ENCODE measurements at regions not wholly inside any gene's neighbourhood (a gene's known extent, or its start where the extent isn't known, plus 50 kb on each side); places are given as distances from the start of the nearest gene placed in this dataset.

DNA sequence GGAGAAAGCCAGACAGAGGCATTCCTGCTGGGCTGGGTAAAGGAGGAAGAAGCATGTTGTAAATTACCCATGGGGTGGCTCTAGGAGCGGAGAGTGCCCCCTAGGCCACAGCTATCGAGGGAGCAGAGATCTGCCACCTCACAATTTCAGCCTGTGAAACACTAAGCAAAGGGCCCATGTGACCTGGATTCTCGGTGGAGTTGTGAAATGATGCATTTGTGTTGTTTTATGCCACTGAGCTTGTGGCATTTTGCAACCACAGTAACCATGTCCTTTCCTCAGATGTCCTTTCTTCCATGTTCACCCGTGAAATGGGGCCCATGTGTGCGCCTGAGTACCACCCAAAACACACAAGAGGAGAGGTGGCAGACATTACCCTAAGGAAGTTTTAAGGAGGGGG lies 159.3 kb downstream of the SYK start:
- CTCF ChIA-PET, result no interaction called here
- DNase-seq (ENCODE audit: extremely low spot score), result no peak
- POLR2A ChIA-PET, result no interaction called here
- TF ChIP-seq, protein P1, sequence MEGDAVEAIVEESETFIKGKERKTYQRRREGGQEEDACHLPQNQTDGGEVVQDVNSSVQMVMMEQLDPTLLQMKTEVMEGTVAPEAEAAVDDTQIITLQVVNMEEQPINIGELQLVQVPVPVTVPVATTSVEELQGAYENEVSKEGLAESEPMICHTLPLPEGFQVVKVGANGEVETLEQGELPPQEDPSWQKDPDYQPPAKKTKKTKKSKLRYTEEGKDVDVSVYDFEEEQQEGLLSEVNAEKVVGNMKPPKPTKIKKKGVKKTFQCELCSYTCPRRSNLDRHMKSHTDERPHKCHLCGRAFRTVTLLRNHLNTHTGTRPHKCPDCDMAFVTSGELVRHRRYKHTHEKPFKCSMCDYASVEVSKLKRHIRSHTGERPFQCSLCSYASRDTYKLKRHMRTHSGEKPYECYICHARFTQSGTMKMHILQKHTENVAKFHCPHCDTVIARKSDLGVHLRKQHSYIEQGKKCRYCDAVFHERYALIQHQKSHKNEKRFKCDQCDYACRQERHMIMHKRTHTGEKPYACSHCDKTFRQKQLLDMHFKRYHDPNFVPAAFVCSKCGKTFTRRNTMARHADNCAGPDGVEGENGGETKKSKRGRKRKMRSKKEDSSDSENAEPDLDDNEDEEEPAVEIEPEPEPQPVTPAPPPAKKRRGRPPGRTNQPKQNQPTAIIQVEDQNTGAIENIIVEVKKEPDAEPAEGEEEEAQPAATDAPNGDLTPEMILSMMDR (IDR thresholded peaks at IDR 0.05; ENCODE audit: control extremely low read depth, extremely low read depth, low read depth, missing control alignments), result no peak

DNA sequence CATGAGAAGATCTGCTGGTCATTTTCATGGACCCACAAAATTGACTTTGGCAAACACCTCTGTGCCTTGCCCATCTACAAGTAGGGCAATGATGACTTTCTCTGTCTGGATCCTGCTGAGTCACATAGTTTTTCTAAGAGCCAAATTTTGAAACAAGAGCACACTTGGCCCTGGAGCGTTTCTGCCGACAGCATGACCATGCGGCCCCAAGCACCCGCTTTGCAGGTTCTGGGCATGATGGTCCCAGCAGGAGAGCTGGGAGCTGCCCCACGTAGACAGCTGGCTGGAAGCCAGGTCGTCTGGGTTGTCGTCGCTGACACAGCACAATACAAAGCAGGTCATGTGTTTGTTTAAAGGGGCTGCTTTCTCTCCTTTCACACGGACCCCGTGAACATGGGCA lies 159.8 kb downstream of the SYK start:
- ChIA-PET POLR2A (no interaction called here), CTCF (no interaction called here)
- DNase-seq (ENCODE audit: extremely low spot score), result no peak
- TF ChIP-seq, protein P1 (IDR thresholded peaks at IDR 0.05; ENCODE audit: control extremely low read depth, extremely low read depth, low read depth, missing control alignments), result no peak

DNA sequence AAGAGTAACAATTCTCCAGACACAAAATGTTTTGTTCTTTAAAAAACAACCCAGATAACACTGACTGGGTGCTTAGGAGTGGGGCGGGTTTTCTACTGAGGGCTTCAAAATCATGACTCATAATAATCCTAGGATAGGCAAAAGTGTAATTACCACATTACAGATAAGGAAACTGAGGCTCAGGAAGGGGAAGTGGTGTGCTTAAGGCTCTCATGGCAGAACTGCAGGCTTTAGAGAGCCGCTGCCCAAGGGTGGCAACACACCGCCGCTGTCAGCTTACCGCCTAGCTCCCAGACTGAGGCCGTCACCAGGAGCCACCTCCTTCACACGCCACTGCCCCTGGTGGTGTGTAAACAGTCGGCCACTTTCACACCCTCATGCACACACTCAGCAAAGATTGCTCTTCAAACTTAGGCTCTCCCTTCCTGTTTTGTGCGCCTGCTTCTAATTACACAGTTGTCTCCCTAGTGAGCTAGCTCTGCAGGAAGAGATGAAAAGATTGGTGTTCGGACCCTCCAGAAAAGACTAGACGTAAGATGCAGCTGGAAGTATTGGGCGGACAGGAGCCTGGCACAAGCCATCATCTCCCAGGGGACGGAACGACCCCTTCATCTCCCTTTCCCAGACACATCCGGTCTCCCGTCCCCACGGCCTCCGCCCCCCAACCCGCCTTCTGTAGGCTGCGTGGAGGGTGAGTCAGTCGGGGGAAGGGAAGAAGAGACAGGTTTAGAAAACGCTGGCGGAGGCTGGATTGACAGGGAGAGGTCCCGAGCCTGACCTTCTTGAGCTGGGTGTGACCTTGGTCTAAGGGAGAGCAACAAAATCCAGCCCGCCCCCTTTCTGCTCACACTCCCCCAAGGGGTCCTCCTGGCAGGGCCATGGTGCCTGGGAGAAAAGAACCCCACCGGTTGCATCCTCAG lies 162.7 kb downstream of the SYK start:
- DNase-seq (ENCODE audit: extremely low spot score), result peak; percentile 28
- ChIA-PET POLR2A (no interaction called here), CTCF (no interaction called here)
- TF ChIP-seq, protein P1 (IDR thresholded peaks at IDR 0.05; ENCODE audit: control extremely low read depth, extremely low read depth, low read depth, missing control alignments), result no peak

DNA sequence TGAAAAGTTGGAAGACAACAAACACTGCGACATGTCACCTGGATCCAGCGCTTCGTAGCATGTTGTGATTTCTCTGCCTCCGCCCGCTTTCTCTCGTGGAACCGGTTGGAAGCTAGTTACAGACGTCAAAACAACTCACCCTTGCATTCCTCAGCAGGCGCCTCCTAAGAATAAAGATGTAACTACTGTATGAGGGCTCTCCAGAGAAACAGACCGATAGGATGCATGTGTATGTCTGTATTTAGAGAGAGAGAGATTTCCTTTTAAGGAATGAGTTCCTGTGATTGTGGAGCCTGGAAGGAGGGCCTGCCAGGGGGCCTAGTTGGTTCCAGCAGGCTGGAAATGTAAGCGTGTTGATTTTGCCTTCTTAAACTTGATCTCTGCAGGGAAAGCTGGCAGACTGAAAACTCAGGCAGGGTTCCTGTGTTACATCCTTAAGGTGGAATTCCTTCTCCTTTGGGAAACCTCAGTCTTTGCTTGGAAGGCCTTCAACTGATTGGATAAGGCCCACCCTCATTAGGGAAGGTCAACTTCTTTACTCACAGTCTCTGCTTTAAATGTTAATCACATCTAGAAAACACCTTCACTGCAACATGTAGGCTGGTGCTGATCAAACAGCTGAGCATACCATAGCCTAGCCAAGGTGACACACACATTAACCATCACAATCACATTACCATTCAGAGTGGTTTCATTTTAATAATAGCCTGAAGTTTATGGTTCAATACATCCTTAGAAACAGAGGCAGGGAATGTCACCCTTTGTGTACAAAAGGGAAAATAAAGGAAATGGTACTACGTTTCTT lies 163.8 kb downstream of the SYK start:
- CTCF ChIA-PET, result no interaction called here
- no peak for DNase-seq (ENCODE audit: extremely low spot score)
- TF ChIP-seq, protein P1 (IDR thresholded peaks at IDR 0.05; ENCODE audit: control extremely low read depth, extremely low read depth, low read depth, missing control alignments), result no peak
- POLR2A ChIA-PET, result no interaction called here

DNA sequence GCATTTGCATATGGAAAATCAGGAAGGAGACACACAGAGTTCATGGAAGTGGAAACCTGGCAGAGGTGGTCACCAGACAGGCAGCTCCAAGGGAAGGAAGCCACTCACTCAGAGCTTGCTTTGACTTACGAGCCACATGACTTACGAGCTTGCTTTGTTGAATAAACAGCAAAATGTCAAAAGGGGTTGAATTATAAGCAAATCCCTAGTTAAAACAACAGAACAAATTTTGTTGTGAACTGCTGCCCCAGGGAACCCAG lies 164.3 kb downstream of the SYK start:
- CTCF ChIA-PET, result no interaction called here

DNA sequence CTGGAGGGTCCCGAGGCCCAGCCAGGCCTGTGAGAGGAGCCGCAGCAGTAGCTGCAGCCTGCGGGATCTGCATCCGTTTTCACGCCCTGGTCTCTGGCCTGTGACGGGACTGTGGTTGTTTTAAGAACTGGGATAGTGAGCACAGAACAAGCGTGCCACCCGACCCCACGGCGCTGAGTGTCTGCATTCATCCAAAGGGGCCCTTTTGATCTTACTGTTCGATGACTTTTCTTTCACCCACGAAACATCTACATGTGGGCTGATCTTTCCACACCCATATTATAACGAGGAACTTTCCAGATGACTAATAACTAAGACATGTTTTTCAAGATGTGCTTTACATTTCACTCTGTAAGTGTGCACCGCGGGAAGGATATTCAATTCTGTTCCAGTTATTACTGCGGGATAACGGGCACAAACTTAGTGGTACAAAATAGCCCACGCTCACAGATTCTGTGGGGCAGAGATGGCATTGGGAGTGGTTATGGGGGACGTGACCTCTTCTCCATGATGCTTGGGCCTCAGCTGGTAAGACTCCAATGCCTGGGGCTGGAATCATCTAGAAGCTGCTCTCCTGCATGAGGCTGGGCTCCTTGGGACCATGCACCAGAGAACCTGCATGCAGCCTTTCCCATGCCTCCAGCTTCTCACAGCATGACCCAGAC lies 165.0 kb downstream of the SYK start:
- TF ChIP-seq, protein P1 (IDR thresholded peaks at IDR 0.05; ENCODE audit: control extremely low read depth, extremely low read depth, low read depth, missing control alignments), result no peak
- ChIA-PET POLR2A (no interaction called here), CTCF (no interaction called here)
- DNase-seq (ENCODE audit: extremely low spot score), result no peak

More for the DNA sequence above, 164.3 kb downstream of the SYK start:
- no peak for DNase-seq (ENCODE audit: extremely low spot score)
- TF ChIP-seq, protein P1 (IDR thresholded peaks at IDR 0.05; ENCODE audit: control extremely low read depth, extremely low read depth, low read depth, missing control alignments), result no peak
- POLR2A ChIA-PET, result no interaction called here

Measured in GM10248 (cell line).